ENCODE measurements at regions not wholly inside any gene's neighbourhood (a gene's known extent, or its start where the extent isn't known, plus 50 kb on each side); places are given as distances from the start of the nearest gene placed in this dataset.

- no peak for TF ChIP-seq CTCF (IDR thresholded peaks at IDR 0.05)
- TF ChIP-seq POLR2A (IDR thresholded peaks at IDR 0.05) = no peak
These were observed 143.8 kb upstream of the BCL6 start for GRCh38 chr3:187889106-187889505.

All from uterus (tissue), 2 donors.